Stimulated activated CD8-positive, alpha-beta memory T cell treated with anti-CD3 and anti-CD28 coated beads, Interleukin-4, amount 100 ng/mL, for 4 hours (primary cell): ENCODE measurements at regions not wholly inside any gene's neighbourhood (a gene's known extent, or its start where the extent isn't known, plus 50 kb on each side); places are given as distances from the start of the nearest gene placed in this dataset.

Source experiments
- DNase-seq, 2 donors: peaks; one replicate each; pipeline ENCODE4 v3.0.0-alpha.2; 2020; ENCODE audit warnings: low read depth in 2 of 2, low spot score in 1 of 2

- no peak for DNase-seq
These were observed 602.3 kb upstream of the MGMT start for GRCh38 chr10:128864554-128865295.

DNA sequence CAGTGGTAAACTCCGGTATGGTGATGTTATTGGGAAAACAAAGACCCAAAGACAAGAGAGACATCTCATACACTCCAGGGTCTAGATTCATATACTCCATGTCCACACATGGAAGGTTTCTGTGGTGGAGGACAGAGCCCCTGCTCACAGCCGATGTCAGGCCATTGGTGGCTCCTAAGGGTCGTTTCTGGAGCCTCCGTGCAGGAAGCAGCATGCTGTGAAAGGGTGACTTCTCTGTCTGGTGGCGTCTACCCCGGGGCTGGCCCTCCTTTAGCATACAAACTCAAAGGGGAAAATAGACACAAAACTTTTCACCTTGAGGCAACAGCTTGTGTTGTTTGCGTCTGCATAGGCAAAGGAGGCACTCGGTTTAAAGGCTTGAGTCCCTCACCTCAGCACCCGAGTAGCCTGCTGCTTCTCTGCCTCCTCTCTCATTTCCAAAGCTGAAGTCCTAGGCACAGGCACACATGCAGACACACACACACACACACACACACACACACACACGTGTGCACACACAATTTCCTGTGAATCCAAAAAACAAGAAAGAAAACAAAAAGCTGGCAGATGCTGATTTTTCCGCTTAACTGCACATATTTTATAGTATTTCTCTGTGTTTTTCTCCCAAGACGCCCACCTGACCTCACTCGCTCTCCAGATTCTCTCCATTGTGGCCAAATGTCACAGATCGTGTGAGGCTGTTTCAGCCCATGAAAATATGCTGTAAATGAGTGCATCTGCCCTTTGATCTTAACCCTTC, 601.4 kb upstream of the MGMT start:
- DNase-seq = no peak

DNA sequence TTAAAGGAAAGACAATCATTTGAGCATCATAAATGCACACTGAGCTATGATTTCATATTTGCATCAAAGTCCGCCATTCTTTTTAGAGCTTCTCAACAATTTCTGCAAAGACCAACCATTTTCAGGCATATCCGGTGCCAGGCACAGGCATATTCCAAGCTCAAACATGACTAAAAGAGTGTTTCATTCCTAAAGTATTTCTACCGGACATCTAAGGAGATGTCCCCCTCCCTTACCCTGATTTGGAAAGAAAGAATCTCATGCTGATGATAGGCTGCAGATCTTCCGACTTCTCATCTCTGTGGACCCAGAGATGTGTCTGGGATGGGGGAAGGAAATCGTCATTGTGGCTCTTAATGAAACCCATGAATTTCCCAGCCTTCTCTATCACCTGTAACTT, 600.5 kb upstream of the MGMT start:
- DNase-seq = no peak

- no peak for DNase-seq
These were observed 599.8 kb upstream of the MGMT start for GRCh38 chr10:128867210-128867609.

DNA sequence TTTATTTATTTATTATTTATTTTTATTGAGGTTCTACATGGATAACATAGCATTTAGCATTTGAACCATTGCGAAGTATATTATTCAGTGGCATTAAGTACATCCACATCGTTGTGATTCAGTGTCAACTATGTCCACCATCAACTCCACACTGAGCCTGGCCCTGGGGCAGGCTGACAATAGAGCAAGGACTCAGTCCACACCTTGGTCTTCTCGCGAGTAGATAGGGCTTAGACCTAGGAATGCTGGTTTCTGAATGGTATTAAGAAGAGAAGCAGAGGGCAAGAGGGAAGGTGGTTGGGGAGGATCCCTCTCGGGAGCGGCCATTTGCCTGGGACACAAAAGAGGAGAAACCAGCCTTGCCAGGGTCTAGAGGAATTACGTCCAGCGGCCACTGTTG, 599.2 kb upstream of the MGMT start:
- no peak for DNase-seq

DNA sequence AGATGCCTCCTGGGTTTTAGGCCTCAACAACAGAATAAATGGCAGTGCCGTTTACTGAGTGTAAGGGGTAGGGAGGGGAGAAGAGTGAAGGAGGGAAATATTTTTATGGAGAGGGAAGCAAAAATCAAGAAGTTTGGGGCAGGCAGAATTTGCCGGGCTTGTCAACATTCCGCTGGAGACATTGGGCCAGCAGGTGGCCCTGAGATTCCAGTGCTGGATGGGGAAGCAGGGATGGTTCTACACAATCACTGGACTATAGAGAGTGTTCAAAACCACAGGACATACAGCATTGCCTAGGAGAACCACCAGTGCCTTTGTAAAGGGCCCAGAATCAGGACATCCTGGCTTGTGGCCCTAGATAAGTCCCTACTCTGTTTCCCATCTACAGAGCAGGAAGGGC, 598.6 kb upstream of the MGMT start:
- no peak for DNase-seq

DNA sequence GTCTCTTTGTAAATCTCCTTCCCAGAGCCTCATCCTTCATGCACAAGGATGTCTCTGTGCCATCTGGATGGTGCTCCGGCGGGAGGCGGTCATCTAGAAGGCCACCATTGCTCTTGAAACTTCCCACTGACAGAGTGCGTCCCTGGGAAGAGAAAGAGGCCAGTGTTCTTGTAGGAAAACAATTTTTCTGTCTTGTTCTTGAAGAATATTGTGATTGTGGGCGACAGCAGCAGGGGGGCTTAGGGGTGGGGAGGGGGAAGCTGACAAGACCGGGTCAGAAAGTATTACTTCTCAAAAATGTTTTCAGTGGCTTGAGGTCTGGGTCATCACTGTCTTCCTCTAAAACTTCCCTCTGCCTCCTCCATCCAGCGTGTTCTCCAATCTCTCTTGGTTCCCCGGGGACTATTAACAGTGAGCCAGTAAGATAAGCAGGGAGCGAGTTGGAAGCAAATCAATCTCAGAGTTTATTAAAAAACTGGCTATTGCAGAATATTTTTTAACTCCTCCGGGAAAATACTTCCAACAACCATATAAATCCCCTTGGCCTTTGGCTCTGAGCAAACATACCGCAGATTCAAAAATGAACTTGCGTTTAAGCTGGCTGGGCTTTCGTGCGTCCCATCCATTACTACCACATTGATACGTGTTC, 597.8 kb upstream of the MGMT start:
- DNase-seq = no peak

DNA sequence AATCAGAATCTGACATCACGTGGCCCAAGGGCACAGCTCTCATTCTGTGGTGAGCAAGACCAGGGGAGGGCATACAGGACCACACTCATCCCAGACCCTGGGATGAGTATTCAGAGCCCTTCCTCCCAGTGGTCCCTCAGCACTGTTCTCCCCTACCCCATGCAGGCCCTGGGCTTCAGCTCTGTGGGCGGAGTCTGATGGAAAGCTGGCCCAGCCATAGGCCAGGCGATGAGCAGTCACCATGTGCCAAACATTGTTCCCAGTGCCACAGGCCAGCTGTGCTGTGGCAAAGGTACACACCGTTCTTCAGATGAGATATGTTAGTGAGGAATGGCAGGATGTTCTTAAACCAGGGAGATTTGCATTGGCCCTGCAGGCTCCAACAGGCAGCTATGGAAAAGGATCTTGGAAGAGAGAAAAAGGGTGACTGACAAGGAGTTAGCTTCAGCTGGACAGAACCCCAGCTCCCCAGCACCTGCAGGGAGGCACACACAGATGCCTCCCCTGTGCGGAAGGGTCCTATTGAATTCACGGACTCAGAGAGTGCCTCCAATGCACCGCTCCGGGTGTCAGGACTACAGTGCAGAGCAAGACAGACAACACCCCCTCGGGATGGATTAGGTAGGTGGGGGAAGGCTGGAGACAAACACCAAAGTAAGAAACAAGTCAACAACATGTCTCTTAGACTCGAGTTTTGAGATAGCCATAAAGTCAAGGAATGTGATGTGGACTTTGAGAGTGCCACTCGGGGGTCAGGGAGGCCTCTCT, 596.0 kb upstream of the MGMT start:
- DNase-seq = no peak

DNA sequence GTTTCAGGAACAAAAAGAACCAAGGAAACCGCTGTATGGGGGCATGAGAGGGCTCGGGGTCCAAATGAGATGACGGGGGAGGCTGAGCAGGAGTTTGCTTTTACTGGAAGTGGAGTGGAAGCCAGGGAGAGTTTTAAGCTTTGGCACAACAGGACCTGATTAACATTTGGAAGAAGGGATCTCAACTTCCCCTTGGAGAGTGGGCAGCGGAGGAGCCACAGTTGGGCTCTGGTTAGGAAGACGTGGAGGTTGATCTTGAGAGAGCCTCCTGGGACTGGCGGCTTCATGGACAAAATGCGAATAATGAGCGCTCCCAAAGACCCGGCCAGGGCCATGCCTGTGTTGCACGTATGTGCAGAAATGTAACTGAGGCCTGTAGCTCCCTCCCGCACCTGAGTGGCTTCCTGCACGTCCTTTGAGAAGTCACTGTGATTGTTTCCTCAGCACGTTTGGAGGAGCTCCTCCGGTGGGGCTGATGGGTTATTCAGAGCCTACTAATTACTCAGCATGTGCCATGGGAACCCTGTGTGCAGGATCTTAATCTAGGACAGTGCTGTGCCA, 595.3 kb upstream of the MGMT start:
- no peak for DNase-seq

- no peak for DNase-seq
These were observed 593.5 kb upstream of the MGMT start for GRCh38 chr10:128873411-128874054.

- no peak for DNase-seq
These were observed 592.7 kb upstream of the MGMT start for GRCh38 chr10:128874331-128874730.

GRCh38 chr10:128875030-128875744, 591.9 kb upstream of the MGMT start:
- DNase-seq = no peak

DNA sequence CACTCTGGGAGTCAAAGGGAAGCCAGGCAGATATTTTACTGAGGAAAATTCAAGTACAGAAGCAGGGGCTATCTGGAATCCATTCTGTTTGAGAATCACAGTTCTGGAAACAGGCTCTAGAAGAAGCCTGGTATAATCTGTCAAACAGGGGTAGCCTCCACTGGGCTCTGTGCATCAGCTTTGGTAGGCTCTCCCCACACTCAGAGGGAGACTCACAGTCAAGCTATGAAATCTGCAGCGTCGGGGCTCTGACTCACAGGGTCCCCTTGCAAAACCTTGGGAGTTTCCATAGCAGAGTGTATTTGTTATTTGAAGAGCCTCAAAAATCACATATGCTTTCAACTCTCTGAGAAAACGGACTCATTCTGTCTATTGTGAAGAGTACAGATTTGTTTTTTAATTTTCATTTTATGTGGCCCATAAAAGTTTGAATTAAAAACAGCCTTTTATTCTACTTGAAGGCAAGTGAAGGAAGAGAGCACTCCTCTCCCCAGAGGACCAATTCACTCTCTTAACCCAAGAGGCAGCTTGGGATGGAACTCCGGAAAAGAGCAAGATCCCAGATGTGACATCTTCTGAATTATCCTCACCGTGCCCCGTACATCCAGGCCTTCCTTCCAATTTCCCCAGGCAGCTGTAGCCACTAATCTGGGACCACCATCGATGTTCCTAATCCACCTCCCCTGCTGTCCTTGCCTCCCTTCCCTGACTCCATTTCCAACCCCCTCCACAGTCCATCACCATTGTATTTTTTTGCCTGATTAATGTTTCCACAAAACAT, 590.9 kb upstream of the MGMT start:
- DNase-seq = no peak

GRCh38 chr10:128877141-128877540, 589.9 kb upstream of the MGMT start:
- no peak for DNase-seq

DNA sequence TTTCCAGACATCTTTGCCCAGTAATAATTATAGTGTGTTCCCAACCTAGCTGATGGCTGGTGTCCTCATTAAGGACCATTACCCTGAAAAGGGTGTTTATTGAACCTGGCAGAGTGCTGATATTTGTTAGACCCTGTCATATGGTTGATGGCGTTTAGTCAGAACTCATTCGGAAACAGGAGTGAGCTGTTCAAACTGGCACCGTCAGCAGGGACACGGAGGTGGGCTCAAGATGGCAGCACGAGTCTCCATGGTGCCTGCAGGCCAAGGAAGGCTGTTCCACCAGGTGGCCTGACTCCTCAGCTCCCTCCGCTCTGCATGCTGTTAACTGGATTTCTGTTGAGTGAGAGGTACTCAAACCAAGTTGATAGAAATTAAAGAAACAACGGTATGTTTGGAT, 589.1 kb upstream of the MGMT start:
- no peak for DNase-seq

- no peak for DNase-seq
These were observed 588.0 kb upstream of the MGMT start for GRCh38 chr10:128879030-128879429.

GRCh38 chr10:128879441-128880140, 587.5 kb upstream of the MGMT start:
- no peak for DNase-seq

- no peak for DNase-seq
These were observed 586.8 kb upstream of the MGMT start for GRCh38 chr10:128880159-128880725.
